COLO829 (cell line): ENCODE measurements at regions not wholly inside any gene's neighbourhood (a gene's known extent, or its start where the extent isn't known, plus 50 kb on each side); places are given as distances from the start of the nearest gene placed in this dataset.

Source experiments
- DNase-seq: peaks from one replicate; pipeline ENCODE4 v3.0.0; 2012; ENCODE audit warnings: low spot score

DNA sequence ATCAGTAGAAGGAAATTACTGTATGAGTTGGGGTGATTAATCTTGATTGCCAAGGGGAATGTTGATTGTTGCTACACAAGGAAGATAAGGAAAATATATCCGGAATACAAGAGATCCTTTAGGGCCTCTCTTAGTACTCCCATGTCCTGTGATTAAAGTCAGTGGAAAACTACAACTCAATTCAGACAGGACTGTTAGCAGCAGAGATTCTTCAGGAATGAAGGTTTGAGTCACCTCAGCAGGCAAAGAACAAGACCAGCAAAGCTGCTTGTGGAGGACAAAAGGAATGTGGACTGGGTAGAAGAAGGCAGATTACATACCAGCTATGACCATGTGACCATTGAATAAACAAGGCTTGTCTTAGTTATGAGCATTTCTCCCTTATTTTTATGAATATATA lies 478.2 kb downstream of the BUD13 start:
- no peak for DNase-seq

DNA sequence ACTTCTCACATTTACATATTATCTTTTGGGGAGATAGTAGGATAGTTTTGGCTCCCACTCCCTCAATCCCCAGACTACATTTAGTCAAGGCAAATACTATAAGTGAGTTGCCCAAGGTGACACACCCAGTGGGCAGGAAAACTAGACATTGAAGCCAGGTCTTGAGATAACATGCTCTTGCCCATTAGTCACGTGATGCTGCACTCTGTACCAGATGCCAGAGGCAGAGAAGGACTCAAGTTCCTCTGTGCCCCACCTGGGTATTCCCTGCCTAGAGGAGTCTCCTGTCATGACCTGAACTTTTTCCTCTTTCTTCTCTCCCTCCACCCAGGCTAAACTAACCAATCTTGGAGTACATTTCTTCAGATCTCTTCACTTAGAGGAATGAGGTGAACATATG lies 484.9 kb downstream of the BUD13 start:
- no peak for DNase-seq

DNA sequence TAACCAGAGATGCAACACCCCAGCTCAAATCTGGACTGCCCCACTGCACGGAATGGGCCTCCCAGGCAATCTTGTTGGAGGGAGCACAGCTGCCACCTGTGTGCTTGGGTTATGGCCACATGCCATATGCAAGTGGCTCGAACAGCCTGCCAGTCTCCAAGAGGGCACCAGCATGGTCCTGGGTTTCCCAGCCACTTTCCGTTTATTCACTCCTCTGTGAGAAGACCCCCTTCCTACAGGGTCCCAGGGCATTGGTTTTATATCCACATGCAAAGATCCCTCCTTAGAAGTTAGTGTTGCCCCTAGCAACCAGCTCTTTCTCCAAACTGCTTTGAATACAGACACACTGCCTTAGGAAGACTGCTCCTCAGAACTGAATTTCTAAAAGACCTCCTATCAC lies 487.8 kb downstream of the BUD13 start:
- no peak for DNase-seq

DNA sequence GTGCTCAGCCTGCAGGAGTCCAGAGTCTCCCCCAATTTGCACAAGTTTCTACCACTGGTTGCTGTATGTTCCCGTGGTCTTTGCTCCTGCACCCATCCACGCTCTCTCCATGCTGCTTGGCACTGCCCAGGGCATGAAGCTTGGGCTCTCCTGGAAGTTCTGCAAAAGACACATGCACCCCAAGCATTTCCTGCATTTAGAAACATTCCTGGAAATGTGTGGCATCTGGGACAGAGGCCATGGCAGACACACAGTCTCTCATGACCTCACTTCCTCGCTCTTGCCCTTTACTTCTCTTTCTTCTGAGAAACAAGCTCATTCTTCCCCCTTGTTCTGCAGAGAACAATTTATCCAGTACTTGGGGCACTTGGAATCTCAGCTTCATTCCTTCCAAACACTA lies 489.5 kb downstream of the BUD13 start:
- no peak for DNase-seq

DNA sequence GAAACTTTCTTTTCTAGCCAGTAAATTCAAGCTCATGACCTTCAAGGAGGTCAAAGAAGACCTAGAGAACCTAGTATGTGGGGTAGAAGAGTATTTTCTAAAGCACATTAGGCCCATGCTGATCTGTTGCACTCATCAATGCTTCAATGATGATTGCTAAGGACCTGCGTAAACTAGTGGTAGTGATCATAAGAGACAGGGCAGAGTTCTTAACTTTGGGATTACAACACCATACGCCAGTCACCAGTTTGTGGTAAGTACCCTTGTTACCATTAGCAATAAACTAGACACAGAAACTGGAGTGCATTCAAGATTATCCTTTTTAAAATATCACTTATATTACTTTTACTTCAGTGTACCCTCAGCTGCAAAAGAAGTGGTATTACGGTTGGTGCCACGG lies 490.3 kb downstream of the BUD13 start:
- no peak for DNase-seq

DNA sequence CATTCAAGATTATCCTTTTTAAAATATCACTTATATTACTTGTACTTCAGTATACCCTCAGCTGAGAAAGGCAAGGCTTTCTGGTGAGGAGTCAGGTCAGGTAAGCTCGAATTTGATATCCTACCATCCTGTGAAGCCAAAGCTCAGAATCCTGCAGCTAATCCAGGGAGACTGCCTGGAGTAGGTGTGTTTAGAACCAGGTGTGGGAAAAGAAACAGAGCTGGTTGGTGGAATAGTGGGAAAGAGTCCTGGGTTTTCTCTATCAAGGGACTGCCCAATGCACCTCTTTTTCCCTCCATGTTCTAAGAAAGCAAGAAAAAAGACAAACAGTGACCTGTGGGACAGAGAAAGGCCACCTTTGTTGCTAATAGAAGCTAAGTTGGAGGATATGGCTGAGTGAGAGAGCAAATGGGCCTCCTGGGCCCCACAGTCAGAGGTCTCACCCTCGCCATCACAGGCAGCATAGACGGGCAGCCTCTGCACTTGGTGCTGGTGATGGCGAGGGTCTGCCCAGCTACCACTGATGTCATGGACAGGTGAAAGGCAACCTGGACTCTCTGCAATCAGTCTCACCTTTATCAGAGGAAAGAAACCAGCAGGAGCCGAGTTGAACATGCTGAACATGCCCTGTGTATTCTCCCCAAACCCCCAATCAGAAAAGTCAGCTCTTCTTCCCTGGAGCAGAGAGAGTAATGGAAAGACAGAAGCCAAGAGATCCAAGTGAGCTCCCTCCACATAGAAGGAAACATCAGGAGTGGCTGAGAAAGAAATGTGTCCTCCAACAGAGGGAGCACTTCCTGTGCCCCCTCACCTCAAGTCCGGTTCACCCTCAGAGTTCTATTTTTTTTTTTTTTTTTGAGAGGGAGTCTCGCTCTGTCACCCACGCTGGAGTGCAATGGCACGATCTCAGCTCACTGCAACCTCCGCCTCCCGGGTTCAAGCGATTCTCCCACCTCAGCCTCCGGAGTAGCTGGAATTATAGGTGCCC lies 491.3 kb downstream of the BUD13 start:
- no peak for DNase-seq

DNA sequence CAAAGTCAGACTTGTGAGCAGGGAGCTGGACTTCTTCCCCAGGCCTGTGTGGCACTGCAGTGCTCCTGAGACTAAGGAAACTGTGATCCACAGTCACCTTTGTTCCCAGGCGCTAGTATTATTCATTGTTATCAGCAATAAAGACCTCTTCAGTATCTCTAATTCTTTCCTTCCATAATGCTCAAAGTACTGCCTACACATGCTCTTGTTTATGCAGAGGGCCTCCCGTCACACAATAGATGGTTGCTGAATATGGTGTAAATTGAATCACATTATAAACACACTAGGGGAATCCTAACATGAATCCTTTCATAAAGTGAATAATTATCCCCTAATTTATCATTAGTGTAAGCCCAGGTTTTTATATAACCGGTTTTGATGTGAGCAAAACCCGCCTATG lies 493.3 kb downstream of the BUD13 start:
- no peak for DNase-seq

DNA sequence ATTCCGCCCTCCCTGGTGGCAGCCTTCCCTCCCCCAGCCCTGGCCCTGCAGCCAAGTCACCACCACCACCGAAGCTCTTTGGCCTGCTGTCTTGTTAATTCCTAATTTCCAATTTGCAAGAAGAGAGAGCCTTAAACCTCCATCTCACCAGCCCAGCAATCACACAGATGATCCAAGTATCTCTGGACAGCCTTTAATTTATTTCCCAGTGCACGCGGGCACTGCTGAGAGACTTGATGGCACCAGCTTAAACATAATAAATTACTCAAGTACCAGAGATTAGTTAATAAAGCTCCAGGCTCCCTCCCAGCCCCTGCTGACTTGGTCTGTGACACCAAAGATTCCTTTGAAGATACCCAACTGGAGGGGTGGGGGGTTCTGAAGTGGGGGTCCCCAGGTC lies 494.7 kb downstream of the BUD13 start:
- DNase-seq, result no peak

DNA sequence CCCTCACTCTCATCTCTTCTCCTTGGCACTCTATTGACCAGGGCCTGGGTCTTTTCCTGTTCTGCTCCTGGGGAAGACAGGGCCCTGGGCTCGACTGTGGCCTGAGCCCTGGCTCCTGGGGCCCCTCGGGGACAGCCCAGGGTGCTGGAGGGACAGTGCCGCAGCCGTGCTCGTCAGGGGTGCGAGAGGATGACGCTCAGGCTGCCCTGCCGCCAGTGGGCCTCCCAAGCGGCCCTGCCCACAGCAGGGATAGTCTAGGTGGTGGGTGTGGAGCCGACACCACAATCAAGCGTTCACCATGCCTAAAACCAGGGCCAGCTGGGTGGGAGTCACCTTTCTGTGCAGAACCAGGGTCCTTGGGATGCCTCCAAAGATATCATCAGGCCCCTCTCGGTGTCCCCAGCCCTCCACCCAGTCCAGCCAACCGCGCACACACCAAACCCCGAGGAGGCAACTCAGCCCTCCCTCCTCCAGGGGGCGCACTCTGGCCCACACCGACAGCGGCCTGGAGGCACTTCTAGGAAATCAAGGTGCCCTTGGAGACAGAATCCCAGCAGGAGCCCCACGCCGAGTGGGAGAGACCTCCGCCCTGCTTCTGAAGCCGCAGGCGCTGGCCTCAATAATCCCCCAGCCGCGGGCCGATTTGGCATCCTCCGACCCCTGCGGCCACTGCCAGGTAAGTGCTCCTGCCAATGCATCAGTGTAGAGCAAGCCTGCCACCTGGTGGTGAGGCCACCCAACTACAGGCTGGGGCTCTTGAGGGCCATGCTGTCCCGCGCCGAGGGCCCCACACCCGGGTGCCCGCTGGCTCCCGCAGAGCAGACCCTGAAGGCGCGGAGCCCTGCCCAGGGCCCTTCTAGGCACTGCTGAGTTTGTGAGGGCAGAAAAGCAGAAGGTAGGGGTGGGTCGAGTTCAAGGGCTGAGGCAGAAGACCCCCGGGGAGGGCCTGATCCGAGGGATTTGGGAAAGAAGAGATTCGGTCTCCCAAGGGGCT lies 496.4 kb downstream of the BUD13 start:
- DNase-seq, result peak; percentile 19

DNA sequence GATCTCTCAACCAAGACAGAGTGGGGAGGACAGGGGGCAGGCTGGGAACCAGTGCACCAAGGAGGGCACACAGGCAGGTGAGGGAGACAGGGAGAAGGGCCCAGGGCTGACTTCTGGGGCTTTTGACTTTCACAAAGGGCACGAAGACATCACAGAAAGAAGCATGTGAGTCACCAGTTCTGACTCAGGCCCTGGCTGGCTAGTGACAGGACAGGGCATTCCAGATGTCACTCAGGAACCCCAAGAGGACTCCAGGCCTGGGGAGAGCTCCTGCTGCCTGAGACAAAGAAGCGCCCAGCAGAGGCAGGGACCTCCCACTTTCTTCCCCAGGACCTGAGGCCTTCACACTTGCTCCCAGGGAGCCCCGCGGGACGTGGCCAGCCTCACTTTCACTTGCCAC lies 497.2 kb downstream of the BUD13 start:
- no peak for DNase-seq

DNA sequence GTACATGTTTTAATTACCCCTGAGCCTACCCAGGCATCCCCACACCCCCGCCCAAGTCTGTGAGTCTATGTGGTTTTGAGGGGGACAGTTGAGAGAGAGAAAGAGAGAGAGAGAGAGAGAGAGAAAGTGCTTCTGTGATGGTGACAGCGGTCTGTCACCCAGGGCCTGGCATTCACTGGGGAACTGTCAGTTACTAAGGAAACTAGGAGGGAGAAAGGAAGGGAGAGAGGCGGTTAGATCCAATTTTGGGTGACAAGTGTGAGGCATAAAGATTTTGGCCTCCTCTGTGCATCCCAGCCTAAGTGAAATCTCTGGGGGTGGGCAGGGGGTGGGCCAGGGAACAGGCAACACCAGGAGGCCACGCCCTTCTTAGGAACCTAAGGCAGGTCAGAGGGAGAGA lies 498.3 kb downstream of the BUD13 start:
- no peak for DNase-seq

DNA sequence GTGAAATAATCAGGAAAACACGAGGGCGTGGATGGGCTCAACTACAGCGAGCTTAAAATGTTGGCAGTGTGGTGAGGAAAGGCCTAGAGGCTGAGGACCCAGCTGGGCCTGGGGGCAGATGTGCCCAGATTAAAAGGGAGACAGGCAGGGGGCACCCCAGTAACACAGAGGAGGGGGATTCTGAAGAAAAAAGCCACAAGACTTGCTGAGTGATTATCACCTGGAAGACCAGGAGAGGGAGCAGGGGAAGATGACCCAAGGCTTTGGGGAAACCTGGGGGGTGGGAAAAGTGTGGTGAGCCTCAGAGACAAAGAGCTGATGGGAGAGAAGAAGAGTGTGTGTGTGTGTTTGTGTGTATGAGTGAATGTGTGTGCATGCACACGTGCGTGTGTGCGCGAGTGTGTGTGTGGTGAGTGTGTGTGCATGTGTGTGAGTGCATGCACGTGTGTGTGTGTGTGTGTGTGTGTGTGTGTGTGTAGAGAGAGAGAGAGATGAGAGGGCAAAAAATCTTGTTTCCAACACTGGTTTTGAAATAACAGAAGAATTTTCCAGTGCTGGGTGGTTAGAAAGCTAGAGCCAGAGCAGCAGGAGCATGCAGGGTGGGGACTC lies 500.5 kb downstream of the BUD13 start:
- DNase-seq, result no peak

DNA sequence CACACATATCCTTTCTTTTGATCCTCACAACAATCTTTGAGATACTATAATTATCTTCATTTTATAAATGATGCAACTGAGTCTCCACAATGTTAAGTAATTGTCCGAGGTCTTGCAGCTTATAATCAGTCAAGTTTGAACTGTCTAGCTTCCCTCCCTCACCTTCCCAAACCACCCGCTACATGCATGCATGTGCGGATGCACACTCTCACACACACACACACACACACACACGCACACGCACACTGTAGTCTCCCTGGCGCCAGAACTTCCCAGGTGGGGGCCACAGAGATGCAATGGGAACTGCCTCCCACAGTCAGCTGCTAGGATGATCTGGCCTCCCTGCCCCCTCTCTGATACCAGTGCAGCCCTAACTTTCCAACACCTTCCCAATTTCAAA lies 501.3 kb downstream of the BUD13 start:
- DNase-seq, result no peak

DNA sequence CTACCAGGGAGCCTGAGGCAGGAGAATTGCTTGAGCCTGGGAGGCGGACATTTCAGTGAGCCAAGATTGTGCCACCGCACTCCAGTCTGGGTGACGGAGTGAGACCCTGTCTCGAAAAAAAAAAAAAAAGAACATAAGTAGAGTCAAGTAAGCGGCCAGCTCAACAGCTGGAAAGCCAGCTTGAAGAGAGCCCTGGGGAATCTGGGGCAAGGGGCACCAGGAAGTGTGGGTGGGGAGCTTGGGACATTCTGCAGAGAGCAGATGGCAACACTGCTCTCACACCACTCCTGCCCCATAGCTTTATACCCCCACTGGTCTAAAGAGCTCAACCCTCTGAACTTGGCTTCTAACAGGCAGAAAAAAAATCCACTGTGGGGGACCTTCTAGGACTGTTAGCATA lies 505.6 kb downstream of the BUD13 start:
- DNase-seq, result no peak

DNA sequence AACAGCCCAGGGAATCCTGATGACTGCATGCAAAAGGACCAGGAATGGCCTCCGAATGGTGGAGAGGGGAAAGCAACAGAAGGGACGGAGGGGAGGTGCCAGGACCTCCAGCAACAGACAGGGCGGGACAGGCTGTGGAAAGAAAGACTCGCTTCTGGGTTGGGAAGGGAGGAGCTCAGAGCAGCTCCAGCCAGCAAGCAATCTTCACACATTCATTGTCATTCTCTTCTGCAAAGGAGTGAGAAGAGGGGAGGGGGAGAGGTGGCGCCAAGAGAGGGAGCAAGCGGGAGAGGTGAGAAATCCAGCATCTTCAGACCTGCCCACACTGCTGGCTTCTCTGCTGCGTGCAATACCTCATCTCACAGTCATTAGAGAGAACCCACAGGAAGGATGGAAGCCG lies 509.0 kb downstream of the BUD13 start:
- no peak for DNase-seq

DNA sequence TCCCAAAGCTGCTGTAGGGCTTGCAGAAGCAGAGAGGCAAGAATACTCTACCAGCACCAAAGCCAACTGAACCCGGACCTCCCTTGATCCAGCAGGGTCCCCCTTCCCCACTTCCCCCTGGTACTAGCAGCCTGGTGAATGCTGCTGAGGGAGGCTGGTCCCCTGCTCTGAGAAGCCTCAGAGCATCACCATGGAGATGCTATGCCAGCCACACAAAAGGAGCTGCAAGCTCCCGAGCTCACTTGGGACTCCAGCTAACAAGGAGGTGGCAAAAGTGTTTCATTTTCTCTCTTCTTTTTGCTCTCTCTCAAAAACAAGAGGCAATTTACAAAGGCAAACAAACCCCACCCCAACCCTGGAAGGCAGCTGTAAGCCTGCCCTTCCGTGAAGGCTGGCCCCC lies 509.8 kb downstream of the BUD13 start:
- DNase-seq, result no peak

DNA sequence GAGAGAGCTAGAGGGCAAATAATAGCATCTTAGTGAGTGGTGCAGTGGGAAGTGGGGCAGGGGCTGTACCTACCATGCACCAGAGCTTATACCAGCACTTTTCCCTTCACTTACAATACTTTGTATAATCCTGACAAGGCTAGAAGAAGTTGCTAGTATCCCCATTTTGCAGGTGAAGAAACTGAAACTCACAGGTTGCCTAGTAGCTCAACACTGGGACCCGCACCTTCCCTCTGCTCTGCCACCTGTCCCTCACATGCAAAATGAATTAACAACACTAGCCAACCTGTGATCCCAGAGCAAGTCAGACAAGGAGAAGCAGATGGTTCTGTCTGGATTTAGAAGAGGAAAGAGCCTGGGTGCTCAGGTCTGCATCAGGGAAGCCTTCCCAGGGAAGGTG lies 510.4 kb downstream of the BUD13 start:
- DNase-seq, result no peak

DNA sequence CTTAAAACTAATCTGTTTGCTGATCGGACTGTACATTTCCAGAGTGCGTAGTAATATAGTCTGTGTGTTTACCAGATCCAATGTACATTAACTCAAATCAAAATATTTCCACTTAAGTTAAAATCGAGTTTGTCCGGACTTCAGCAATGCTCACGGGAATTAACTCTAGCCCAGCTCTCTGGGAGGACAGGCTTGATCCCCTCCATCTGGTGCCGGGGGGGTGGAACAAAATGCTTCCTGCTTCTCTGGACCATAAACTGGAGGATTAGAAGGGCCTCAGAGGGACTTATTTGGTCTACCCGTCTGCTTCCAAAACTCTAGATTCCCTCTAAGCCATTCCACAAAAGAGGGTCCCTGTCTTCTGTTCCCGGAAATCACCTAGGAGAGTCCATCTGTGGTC lies 511.2 kb downstream of the BUD13 start:
- no peak for DNase-seq

DNA sequence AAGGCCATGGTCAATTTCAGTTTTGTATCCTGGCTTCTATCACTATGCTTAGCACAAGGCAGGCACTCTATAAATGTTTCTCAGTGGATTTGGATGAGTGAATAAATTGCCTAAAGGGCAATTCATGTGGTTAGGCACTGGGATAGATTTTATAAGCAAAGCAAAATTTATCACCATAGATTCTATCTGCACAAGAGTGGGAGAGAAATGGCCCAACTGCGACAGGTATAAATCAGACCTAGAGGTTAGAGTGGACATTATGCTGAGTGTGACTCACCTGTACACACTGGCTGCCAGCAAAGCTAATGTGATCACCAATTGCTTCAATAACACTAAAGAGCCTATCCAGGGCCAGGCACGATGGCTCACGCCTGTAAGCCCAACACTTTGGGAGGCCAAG lies 514.0 kb downstream of the BUD13 start:
- no peak for DNase-seq

DNA sequence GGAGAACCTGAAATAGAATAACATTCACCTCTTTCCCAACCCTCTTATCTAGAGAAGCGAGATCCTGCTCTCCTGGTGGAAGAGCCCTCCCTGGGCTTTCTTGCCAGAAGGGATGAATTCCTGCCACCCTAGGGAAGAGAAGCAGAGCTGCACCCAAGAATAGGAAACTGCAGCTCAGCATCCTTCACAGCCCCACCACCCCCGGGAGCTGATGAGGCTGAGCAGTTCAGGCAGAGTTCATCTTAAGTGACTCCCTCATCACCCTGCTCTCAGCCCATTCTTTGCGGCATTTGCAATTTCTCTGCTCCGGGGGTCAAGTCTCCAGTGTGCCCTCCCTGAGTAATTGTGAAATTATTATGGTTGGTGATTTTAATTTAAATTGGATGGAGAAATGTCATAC lies 514.9 kb downstream of the BUD13 start:
- DNase-seq, result no peak

DNA sequence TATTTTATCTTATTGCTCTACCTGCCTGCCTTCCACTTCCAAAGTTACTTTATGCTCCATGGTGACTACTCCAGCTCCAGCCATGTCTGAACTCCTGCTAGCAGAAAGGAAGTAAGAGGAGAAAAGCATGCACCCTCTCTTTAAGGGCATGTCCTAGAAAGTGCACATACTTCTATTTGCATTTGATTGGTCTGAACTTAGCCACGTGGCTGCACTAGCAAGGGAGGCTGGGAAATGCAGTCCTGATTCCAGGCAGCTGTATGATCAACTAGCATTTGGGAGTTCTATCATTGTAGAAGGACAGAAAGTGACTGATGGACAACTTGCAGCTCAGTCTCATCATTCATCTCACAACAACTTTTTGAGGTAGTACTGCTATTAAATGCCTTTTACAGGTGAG lies 515.7 kb downstream of the BUD13 start:
- no peak for DNase-seq

DNA sequence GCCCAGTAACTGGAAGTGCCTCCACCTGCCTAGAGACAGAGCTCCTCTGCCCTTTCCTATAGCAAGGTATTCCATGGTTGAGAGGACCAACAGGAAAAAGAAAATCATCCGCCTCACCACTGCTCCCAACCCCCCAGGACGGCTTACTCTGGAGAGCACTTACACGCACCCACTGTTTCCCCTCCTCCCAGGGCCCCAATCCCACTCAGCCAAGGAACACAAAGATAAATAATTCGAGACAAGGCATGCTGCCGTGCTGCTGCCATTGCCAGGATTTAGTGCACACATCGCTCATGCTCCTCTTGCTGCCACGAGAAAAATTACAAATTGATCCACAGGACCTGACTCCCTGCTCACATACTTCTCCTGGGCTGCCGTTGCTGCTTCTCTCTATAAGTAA lies 516.6 kb downstream of the BUD13 start:
- no peak for DNase-seq
